ENCODE measurements at regions not wholly inside any gene's neighbourhood (a gene's known extent, or its start where the extent isn't known, plus 50 kb on each side); places are given as distances from the start of the nearest gene placed in this dataset.
A peak's percentile ranks its signal among the peaks of the same experiment; 100 is the strongest.

DNA sequence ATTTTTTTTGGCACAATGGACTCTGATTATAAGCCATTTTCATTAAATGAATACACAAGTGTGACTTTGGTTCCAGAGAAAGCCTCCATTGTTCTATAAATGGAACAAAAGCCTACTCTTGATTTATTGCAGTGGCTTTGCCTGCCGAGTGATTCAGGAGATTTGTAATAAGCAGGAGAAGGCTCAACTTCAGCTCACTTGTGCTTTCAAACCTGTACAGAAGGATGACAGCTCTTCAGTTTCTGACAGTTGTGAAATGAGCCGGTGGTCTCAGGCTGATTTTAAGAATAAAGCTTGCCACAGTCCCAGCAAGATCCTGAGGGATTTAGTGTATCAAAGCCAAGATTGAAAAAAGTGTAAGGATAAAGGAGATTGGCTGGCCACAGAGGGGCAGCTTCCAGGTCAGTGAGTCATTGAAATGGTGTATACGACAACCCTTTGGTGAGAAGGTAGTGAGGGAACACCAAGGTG, 438.8 kb upstream of the TGFBR2 start:
- peak; percentile 92 for DNase-seq (ENCODE audit: low spot score)

DNA sequence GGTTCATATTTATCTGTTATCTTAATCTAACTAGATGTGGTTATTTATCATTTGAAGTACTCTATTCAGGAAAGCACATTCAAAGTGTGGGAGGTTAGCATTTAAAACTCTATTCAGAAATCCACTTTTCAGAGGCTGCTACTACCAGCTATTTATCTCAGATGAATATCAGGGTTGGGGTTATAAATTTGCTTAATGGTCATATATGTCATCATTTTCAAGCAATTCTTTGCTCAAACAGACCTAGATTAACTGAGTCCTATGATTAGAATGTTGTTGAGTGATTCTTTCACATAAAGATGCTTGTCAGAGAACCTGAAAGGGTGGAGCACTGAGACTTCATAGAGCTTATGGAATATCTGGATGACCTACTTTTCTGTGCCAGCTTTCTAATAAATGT, 436.9 kb upstream of the TGFBR2 start:
- DNase-seq (ENCODE audit: low spot score), result no peak

DNA sequence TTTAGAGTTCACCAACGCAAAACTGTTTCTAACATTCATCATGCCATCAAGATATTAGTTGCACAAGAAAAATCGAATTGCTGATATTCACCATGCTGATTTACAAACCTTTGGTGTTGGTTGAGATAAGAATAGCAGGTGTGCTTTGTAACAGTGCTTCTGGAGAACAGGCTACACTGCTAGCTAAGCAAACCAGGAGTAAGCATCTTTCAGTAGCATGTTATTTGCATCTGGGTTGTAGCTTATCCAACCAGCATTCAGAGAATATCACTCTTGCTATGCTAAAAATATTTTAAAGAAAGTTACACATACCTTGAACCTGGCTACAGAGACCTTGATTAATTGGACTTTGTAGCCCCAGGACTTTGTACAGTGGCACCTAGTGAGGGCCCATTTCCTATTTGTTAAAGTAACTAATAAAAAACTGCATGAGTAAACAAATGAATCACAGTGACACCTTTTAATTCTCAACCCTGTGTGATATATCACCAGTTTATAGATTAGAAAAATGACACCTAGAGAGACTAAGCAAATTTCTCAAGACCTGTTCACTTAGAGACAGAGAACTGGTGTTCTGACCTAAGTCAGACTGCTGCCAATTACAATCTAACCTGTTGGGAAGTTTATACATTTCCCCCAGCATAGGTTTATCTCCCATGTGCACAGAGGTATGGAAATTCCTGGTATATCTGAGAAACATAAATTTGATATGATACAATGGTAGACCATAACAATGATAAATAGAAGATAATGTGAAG, 435.5 kb upstream of the TGFBR2 start:
- DNase-seq (ENCODE audit: low spot score), result no peak

DNA sequence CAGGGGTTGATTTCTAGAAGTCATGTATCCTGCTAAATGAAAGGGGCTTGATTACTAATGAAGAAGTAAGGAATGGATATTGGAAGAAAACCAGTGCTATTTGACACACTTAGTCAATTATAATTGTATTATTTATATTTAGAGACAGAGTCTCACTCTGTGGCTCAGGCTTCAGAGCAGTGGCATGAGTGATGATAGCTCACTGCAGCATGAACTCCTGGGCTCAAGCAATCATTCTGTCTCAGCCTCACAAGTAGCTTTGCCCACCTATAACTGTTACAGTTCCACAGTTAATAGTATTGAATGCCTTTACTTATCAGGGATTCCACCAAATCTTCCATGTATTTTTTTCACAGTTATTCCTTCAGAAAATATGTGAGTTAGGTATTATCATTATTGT, 432.0 kb upstream of the TGFBR2 start:
- no peak for DNase-seq (ENCODE audit: low spot score)

DNA sequence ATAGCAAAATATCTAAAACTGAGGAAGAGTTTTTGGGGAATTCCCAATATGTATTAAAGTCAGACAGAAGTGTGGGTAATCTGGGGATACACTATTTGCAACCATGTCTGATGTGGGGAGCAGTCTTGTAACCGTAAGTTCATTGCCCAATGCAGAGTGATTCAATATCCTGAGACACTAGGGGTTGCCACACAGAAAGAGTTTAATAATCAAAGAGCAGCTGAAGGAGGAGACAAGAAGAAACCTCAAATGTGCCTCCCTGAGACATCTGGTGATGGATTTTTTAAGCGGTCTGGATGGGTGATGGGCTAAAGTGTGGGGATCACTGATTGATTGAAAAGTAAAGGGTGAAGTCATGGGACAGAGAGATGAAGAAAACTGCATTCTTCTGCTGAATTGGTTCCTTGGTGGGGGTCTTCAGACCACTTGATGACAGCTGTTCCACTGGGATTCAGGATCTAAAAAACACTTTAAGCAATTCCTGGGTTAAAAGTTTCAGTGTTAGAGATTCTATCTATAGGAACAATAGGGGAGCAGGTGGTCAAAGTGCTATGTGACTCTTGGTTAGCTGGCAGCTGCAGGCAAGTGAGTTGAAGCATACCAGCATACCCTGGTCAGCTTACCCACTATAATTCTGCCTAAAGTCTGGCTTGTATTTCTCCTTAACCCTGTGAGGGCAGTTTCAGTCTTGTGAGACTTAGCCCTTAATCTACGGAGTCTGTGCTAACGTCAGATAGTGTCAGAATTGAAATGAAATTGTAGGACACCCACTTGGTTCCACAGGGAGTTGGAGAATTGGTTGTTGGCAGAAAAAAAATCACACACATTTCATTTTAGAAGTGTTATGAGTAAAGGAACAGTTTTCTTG, 425.9 kb upstream of the TGFBR2 start:
- DNase-seq (ENCODE audit: low spot score), result no peak

DNA sequence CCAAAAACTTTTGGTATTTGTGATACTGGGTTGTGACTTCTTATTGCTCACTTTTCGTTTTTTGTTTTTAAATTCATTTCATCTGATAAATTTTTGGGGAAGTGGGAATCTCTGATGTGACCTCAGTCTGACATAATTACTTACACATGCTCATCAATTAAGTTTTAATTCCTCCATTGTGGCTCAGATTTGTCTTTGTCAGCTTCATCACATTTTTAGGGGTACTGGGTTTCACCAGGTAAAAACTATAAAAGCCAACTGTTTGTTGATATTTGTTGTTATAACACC, 425.3 kb upstream of the TGFBR2 start:
- no peak for DNase-seq (ENCODE audit: low spot score)

DNA sequence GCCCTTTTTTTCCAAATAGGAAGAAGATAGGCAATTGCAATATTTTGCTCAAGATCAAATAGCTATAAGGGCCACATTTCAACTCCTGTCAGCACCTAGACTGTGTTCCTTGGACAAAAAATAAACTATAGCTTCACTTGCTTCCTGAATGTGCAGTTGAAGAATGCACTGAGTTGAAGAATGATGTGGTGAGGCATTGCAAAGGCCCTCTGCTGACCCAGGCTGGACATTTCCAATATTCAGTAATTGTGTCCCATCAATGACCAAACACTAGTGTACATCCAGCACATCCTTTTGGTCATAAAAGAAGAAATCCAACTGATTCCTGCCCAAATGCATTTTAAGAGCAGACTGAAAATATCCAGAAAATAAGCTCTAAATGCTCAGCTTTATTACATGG, 424.8 kb upstream of the TGFBR2 start:
- DNase-seq (ENCODE audit: low spot score), result no peak

DNA sequence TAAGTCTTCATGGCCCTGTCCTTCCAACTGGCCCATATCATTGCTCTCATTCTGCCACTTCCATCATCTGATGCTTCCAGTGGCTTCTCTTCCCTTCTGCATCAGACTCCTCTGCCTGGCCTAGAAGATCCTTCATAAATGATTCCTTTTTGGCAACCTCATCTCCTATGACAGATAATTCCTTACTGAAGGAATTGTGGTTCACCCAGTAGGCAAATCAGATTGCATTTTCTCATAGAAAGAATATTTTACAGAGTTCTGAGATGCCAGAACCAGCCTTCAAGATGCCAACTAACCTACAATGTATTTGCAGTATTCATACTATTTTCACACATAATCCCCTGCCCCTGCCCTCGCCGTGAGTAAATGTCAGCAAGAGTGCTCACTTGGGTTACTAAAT, 423.0 kb upstream of the TGFBR2 start:
- no peak for DNase-seq (ENCODE audit: low spot score)

DNA sequence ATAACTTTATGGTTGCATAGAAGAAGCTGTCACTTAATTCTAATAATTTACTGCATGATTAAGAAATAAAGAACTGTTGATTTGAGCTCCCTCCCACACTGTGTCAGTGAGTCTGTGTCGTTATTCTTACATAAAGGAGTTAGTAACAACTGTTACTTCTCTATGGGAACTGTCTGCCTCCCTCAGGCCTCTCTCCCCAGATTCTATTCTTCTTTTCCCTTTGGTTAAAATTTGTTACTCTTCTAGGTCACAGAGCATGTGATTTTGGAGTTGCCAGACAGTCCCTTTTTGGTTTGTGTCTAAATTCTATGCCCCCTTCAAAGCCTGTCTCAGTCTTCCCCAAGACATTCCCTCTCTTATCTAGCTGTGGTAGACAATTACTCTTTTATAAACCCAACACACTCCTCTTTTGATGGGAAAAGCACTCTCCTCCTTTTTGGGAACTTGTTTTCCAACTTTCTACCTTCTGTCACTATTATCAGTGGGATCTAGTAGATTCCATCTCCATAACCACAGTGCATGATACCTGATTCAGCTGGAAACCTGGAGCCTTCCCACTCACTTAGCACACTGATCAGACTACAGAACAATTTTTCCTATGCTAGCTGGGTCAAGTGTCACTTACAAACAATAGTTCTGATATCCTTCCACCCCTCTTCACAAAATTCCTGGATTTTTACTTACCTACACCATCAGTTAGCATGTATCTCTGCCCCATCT, 422.1 kb upstream of the TGFBR2 start:
- DNase-seq (ENCODE audit: low spot score), result no peak

DNA sequence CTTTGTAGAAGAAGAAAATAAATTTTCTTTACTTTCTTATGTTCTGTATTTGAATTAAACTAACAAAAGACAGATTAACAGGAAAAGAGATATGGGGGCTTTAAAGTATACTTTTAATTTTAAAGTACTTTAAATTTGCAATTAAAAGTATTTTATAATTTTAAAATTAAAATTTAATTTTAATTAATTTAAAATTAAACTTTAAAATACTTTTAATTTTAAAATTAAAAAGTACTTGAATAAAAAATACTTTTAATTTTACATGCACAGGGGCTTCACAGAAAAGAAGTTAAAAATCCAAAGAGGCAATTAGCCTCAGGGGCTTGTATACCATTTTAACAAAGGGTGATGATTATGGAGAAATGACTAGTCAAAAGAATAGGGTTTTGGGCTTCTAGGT, 420.5 kb upstream of the TGFBR2 start:
- DNase-seq (ENCODE audit: low spot score), result no peak

DNA sequence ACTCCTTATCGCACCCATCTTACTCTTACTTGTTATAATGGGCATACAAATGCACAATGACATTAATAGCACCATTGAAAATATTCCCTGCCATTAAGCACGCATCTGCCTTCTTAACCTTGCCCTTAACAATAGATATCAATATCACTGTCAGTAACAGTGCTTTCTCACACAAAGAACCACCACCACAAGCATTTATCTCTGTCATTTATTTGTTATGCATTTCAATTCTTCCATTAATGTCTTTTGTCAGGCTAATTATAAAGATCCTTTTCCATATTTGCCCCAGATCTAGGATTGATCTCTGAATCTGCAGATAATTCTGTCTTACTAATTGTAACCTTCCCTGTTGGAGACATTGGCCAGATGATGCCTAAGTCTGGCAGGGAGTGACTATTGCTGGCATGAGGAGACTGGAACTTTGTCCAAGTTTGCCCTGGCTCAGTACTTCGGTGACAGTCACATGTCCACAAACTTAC, 419.6 kb upstream of the TGFBR2 start:
- no peak for DNase-seq (ENCODE audit: low spot score)

DNA sequence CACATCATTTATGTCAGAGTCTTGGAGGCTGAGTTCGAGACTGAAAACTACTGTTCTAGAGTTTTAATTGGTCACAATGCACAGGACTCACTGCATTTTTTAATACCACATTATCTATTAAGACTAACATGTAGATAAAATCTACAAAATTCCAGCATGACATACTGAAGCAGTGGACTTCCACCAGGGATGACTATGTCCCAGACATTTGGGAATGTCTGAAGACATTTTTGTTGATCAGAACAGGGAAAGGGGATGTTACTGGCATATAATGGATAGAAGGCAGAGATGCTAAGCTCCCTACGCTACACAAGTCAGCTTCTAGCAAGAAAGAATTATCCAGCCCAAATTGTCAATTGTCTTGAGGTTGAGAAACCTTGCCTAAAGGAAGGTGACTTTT, 419.0 kb upstream of the TGFBR2 start:
- no peak for DNase-seq (ENCODE audit: low spot score)

DNA sequence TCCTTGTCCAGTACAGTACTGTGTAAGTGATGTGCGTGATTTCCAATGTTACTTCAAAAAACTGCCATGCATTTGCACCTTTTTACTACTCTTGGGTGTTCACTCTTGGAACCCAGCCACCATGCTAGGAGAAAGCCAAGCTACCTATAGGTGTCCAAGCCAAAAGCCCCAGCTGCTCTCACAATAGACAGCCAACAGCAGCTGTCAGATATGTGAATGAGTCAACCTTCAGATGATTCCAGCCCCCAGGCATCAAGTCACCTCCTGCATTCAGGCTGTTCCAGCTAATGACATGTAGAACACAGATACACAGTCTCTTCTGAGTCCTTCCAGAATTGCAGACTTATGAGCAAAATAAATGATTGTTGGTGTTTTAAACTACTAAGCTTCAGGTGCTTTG, 417.7 kb upstream of the TGFBR2 start:
- no peak for DNase-seq (ENCODE audit: low spot score)

DNA sequence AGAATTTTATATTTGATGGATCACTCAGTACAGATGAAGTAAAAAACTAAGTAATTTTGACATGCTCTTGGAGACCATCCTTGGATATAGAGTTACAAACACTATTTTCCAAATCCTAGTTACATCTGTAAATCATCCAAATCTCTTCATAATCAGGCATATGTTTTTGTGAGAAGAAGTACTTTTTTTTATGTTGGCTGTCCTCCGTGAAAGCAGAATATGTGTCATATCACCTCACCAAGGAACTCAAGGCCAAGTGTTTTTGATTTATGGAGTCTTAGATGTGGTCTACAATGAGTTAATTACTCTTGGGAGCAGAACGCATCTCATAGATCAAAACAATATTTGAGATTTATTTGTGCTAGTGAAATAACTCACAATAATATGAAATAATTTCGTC, 416.5 kb upstream of the TGFBR2 start:
- DNase-seq (ENCODE audit: low spot score), result no peak

DNA sequence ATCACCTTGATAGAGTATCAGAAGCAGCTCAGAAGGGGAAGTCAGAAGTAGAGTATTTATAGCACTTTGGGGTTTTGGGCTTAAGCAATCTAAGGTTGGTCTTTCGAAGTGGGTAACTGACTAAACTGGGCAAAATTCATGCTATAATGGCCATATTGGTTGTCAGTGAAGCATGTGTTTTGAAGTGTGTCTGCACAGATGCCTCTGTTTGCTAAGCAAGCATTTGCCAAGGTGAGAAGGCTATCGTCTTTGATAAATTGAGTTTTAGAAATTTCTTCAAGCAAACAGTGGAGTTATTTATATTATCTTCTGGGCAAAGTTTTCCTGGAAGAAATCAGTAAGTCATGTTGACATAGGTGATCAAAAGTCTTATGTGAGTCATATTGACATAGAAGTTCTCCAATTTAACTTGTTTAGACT, 412.8 kb upstream of the TGFBR2 start:
- no peak for DNase-seq (ENCODE audit: low spot score)

DNA sequence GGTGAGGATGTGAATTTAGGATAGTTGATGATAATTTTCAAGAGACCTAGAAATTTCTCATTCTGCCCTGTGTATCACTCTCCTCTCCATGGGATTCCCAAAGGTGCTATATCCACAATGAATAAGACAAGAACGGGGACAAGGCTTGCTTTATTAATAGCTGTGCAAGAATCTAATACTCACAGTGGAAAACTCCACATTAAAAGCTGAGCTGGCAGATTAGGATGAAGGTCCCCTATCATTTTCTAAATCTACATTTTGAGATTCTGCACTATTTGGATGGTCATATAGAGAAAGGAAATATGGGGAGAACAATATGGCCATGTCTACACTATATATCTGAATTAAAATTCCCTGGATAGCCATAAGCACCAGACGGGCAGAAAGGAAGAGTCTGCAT, 411.0 kb upstream of the TGFBR2 start:
- no peak for DNase-seq (ENCODE audit: low spot score)

DNA sequence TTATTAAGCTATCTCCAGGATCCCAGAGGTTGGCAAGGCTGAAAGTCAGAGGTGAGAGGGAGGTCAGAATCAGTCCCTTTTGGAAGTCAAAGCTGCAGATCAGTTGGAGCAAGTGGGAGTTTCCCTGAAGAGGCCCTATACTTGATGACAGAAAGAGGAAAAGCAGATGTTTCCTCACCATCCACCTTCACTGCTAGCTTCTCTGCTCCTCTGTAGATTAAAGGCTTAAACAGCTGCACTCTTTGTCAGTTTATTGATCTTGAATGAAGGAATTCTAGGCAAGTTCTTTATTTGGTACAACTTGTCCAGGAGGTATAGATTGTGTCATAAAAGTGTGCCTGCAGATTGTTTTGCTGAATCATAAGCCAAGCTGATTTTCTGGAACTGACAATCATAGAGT, 408.2 kb upstream of the TGFBR2 start:
- DNase-seq (ENCODE audit: low spot score), result no peak

DNA sequence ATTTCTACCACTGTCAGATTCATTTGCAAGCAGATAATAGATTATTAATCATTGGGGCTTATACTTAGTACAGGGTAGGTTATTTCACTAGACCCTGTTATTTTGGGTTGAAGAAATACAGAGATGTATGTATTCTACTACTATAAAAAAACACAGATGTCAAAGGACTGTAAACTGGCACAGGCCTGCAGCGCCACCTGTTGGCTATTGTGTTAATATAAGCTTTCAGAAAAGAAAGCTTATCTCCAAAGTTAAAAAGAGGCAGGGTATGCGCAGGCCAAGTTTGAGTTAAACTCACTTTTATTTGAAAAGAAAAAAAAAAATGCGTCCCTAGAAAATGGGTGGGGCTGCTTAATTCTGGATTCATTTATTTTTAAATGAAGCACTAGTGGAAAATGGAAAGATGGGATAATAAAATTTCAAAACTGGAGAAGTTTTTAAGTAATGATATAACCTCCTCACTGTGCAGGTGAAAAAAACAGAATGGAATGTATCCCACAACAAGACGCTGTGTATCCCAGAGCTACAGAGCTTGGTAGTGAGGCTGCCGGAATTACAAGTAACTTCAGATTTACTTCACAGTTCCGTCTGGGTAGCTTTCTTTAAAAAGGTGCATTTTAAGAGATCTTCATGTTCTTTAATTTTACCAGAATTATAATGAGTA, 407.2 kb upstream of the TGFBR2 start:
- DNase-seq (ENCODE audit: low spot score), result peak; percentile 75

DNA sequence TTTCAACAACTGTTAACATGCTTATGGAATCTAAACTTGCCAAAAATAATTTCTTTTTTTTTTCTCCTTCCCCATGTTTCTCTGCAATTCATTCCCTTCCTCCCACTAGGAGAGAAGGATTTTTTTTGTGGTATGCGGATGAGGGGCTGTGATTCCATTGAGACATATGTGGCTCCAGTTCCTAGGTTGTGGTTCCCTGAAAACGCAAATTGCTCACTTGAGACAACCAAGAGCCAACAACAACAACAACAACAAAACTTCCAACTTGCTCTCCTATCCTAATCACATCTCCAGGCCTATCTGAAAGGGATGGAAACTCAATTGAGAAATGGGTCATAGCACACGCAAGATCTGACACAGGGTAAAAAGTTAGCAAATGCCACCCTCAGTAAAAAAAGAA, 406.5 kb upstream of the TGFBR2 start:
- DNase-seq (ENCODE audit: low spot score), result no peak

DNA sequence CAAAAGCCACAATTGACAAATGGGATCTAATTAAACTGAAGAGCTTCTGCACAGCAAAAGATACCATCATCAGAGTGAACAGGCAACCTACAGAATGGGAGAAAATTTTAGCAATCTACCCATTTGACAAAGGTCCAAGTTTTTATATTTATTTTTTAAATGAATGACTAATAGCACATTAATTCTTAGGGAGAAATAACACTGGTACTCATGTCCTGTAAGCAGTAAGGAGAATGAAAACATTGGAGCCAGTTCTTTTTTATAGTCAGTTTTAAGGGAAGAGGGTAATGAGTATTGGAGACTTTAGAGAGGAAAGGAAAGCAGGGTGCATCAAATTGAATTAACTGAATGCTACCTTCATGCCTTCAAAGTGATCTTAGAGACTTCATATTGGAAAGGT, 404.7 kb upstream of the TGFBR2 start:
- DNase-seq (ENCODE audit: low spot score), result no peak

DNA sequence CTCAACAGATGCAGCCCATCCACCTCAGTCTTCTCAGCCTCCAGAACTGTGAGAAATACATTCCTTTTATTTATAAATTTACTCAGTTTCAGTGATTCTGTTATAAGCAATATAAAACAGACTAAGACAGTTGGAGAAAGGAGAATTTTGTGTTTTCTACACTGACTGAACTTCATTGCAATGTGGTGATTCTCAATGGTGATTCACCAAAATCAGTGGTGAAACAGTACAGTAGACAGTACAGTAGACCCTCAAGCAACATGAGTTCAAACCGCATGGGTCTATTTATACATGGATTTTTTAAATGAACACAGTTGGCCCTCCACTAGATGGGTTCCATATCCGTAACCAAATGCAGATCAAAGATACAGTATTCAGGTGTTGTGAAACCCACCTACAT, 403.1 kb upstream of the TGFBR2 start:
- DNase-seq (ENCODE audit: low spot score), result no peak

DNA sequence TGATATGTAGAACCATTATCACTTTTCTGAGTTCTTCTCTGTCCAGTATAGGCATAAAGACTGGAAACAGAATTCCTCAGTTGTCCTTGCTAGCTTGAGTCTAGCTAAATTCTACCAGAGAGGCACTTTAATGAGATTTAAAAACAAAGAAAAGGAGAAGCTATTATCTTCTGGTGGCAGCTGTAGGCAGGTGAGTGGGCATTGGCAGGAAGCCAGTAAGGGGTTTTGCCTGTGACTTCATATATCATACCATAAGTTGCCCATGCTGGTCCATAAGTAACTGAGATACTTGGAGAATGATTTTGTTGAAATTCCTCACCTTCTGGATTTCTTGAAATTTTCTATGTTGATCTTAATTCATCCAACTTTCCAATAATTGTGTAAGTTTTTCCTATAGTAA, 402.3 kb upstream of the TGFBR2 start:
- DNase-seq (ENCODE audit: low spot score), result no peak
